OCI-LY3 (cell line): ENCODE measurements at regions not wholly inside any gene's neighbourhood (a gene's known extent, or its start where the extent isn't known, plus 50 kb on each side); places are given as distances from the start of the nearest gene placed in this dataset.

Experiments
- H2AFZ ChIP-seq: fragments of 200-600, 300-600 bp; shearing (Covaris generic); 2 replicates; pipeline ENCODE4 v1.6.0; 2014; ENCODE audit warnings: antibody characterized with exemption, low read depth, low read length
- H3K27ac ChIP-seq: fragments of 200-600, 300-600 bp; sonication (generic); 2 replicates; pipeline ENCODE4 v1.5.1; 2014; ENCODE audit warnings: mild to moderate bottlenecking, low read length, moderate library complexity, mixed read lengths
- H3K27me3 ChIP-seq: fragments of 200-600, 300-600 bp; sonication (generic); 2 replicates; pipeline ENCODE4 v1.6.1; 2014; ENCODE audit warnings: low read depth, low read length, mixed read lengths
- H3K36me3 ChIP-seq: fragments of 200-600, 300-600 bp; sonication (generic); replicated peaks from 2 replicates; pipeline ENCODE3; 2014; ENCODE audit warnings: low read depth, low read length, mixed read lengths
- H3K4me1 ChIP-seq: fragments of 300-600, 200-600 bp; sonication (generic); 2 replicates; pipeline ENCODE4 v1.6.1; 2014; ENCODE audit warnings: low read length, mixed read lengths
- H3K4me2 ChIP-seq: fragments of 200-600, 300-600 bp; sonication (generic); 2 replicates; pipeline ENCODE4 v1.6.1; 2014; ENCODE audit warnings: low read length, mixed read lengths
- H3K4me3 ChIP-seq: fragments of 300-600, 200-600 bp; sonication (generic); 2 replicates; pipeline ENCODE4 v1.5.1; 2014; ENCODE audit warnings: antibody characterized with exemption, mild to moderate bottlenecking, low read length, moderate library complexity
- H3K79me2 ChIP-seq: fragments of 300-600, 200-600 bp; shearing (Covaris generic); 2 replicates; pipeline ENCODE4 v1.6.1; 2014; ENCODE audit warnings: mild to moderate bottlenecking, low read length, mixed read lengths
- H3K9ac ChIP-seq: fragments of 300-600, 200-600 bp; shearing (Covaris generic); 2 replicates; pipeline ENCODE4 v1.6.0; 2014; ENCODE audit warnings: mild to moderate bottlenecking, low read length, moderate library complexity
- H3K9me3 ChIP-seq: fragments of 200-600, 300-600 bp; shearing (Covaris generic); 2 replicates; pipeline ENCODE4 v1.6.1; 2014; ENCODE audit warnings: low read length, mixed read lengths; ENCODE audit not compliant: insufficient read depth
- H4K20me1 ChIP-seq: fragments of 200-600, 300-600 bp; sonication (generic); 2 replicates; pipeline ENCODE4 v1.6.1; 2016; ENCODE audit warnings: low read length, mixed read lengths; ENCODE audit not compliant: insufficient read depth
- CTCF ChIP-seq: fragments of 200-600, 300-600 bp; sonication (generic); IDR thresholded peaks from 2 replicates; pipeline ENCODE4 v1.5.1; 2014; ENCODE audit warnings: antibody characterized with exemption, low read length, low read depth
- EZH2phosphoT487 ChIP-seq: fragments of 200-600 bp; shearing (Covaris generic); IDR thresholded peaks from 2 replicates; pipeline ENCODE4 v1.6.1; 2018; ENCODE audit warnings: antibody characterized with exemption, mixed run types, low read depth

- Histone ChIP-seq H3K4me2 (no peak overlapping the region), H3K9me3 (no peaks in the 10 kb centered on the region; the same call in 1 of the 2 replicates), H3K79me2 (no peaks in the 10 kb centered on the region), H2AFZ (no peak overlapping the region), H3K4me1 (no peaks in the 10 kb centered on the region), H3K36me3 (no peaks in the 10 kb centered on the region), H3K27me3 (no peaks in the 10 kb centered on the region), H3K9ac (no peak overlapping the region), H4K20me1 (no peaks in the 10 kb centered on the region), H3K27ac (no peak overlapping the region), H3K4me3 (no peak overlapping the region)
- no peak for TF ChIP-seq EZH2phosphoT487
- no peak for TF ChIP-seq CTCF
These were observed 188.5 kb downstream of the FOXO1 start for GRCh38 chr13:40477623-40478608.

DNA sequence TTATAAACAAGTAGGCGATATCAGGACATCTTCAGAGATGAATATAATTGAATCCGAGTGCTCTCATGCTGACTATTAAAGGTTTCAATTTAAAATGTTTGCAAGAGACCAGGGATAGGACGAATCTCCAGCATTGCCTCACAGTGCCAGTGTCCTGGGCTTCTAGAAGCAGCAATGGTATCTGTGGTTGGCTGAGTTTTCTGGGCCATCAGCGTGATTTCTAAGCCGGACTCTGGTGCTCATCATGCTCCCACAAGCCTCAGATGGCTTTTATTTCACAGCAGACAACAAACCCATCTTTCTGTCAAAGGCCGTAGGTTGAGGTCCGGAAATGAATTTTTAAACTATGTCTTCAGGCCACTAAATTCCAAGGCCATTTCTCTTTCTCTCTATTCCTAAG, 187.7 kb downstream of the FOXO1 start:
- H3K27me3 ChIP-seq: no peaks in the 10 kb centered on the region
- no peak overlapping the region for H3K27ac ChIP-seq
- H4K20me1 ChIP-seq: no peaks in the 10 kb centered on the region
- H3K4me2 ChIP-seq: no peak overlapping the region
- H3K4me1 ChIP-seq: no peaks in the 10 kb centered on the region
- H3K9ac ChIP-seq: no peak overlapping the region
- no peak overlapping the region for H2AFZ ChIP-seq
- TF ChIP-seq CTCF: no peak
- TF ChIP-seq EZH2phosphoT487: no peak
- no peaks in the 10 kb centered on the region for H3K79me2 ChIP-seq
- H3K9me3 ChIP-seq: no peaks in the 10 kb centered on the region; the same call in 1 of the 2 replicates
- no peak overlapping the region for H3K4me3 ChIP-seq
- H3K36me3 ChIP-seq: no peaks in the 10 kb centered on the region

DNA sequence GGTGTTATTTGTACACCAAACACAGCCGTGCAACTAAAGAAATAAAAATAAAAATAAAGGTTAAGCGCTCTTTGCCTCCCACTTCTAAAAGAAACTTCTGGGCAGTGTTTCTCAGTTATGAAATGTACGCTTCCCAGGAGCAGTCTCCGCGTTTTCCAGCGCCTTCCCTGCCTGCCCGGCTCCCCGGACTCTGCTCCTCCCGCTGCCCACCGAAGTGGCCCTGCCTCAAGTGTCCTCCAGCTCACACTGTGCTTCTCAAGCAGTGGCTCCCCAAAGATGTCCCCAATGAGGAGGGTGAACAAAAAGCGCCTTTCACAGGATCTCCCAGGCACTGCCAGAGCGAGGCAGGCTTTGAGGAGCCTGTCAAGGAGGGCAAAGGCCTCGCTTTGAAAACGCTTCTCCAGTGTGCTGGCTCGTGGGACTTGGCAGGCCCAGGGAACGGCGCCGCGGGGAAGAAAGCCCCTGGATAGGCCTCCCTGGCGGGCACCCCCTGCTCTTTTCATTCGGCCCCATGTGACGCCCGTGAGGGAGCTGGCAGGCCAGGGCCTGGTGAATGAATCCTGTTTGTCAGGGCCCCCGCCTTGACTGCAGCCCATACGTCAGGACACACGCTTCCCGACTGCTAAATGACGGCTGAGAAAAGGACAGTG, 187.1 kb downstream of the FOXO1 start:
- Histone ChIP-seq H2AFZ (no peak overlapping the region), H3K36me3 (no peaks in the 10 kb centered on the region), H3K79me2 (no peaks in the 10 kb centered on the region), H3K4me3 (no peak overlapping the region), H3K27ac (no peak overlapping the region), H3K4me2 (no peak overlapping the region), H3K9ac (no peak overlapping the region), H3K27me3 (no peaks in the 10 kb centered on the region), H3K9me3 (no peaks in the 10 kb centered on the region; the same call in 1 of the 2 replicates), H4K20me1 (no peaks in the 10 kb centered on the region), H3K4me1 (no peaks in the 10 kb centered on the region)
- TF ChIP-seq CTCF: no peak
- no peak for TF ChIP-seq EZH2phosphoT487
